K562 (cell line): ENCODE measurements at regions not wholly inside any gene's neighbourhood (a gene's known extent, or its start where the extent isn't known, plus 50 kb on each side); places are given as distances from the start of the nearest gene placed in this dataset.

Source experiments
- ATAC-seq: fragments of 200-7000 bp; cut with Tn5 transposase; 3 replicates; pipeline ENCODE4 v1.9.1; 2020; ENCODE audit warnings: moderate library complexity
- BruUV-seq: library from RNA; stranded (reverse); fragments of 400-500 nt; replicated peaks from 2 replicates; lab custom pipeline; 2021; lab: Mats Ljungman, UMichigan
- CTCF ChIA-PET: fragments of 300-600 bp; formaldehyde crosslinking; extraction: SDS; loops from one replicate; lab custom pipeline; 2021; ENCODE audit warnings: low intra/inter-chr PET ratio; lab: Yijun Ruan, JAX
- POLR2A ChIA-PET: fragments of 300-600, 350-650 bp; sonication (Branson Sonifier 250); formaldehyde crosslinking; extraction: SDS; loops from one replicate; lab custom pipeline; 2021; ENCODE audit warnings: antibody characterized with exemption, inconsistent platforms; lab: Yijun Ruan, JAX
- DNase-seq, 4 experiments: peaks; one replicate each; pipeline versions ENCODE4 v3.0.0 to v3.0.0-alpha.2; 2011 to 2018; ENCODE audit warnings: low spot score in 3 of 4, mixed read lengths in 3 of 4; ENCODE audit errors: extremely low read depth in 1 of 4
- FAIRE-seq: peaks from 2 replicates; lab custom pipeline; 2011; peaks lifted over from hg19 to GRCh38; lab: Jason Lieb, UNC
- H2AFZ ChIP-seq: 2 replicates; pipeline ENCODE4 v1.6.0; 2011; ENCODE audit warnings: low read depth, low read length, control low read depth, inconsistent platforms
- H3K27ac ChIP-seq: fragments of 200-600 bp; 3 replicates; pipeline ENCODE4 v1.8.0; 2011; ENCODE audit warnings: low read depth, mild to moderate bottlenecking, control low read depth, inconsistent platforms, low read length, moderate library complexity, mixed read lengths; ENCODE audit errors: extremely low read depth
- H3K27me3 ChIP-seq, 2 experiments: fragments of 300-600 bp in 1 of 2; 2 replicates in 1 of 2; 3 replicates in 1 of 2; pipeline versions ENCODE4 v1.6.0 to v1.8.0; 2011; ENCODE audit warnings: inconsistent platforms in 2 of 2, low read length in 2 of 2, mild to moderate bottlenecking in 1 of 2, mixed read lengths in 1 of 2, moderate library complexity in 1 of 2; ENCODE audit not compliant: control insufficient read depth in 2 of 2, insufficient read depth in 2 of 2
- H3K36me3 ChIP-seq: fragments of 300-600 bp; 3 replicates; pipeline ENCODE4 v1.8.0; 2011; ENCODE audit warnings: mild to moderate bottlenecking, low read length, inconsistent platforms; ENCODE audit not compliant: control insufficient read depth, insufficient read depth
- H3K4me1 ChIP-seq, 2 experiments: fragments of 200-600 bp in 1 of 2; replicated peaks in 1 of 2; 2 replicates in 1 of 2; 3 replicates in 1 of 2; pipeline versions ENCODE4 v1.5.1 to v1.8.0; 2011; ENCODE audit warnings: inconsistent platforms in 2 of 2, low read length in 2 of 2, mild to moderate bottlenecking in 1 of 2, mixed read lengths in 1 of 2, moderate library complexity in 1 of 2; ENCODE audit not compliant: control insufficient read depth in 2 of 2, insufficient read depth in 2 of 2
- H3K4me2 ChIP-seq: 2 replicates; pipeline ENCODE4 v1.6.1; 2011; ENCODE audit warnings: low read length, control low read depth, inconsistent platforms, mixed read lengths; ENCODE audit not compliant: insufficient read depth
- H3K4me3 ChIP-seq: fragments of 200-600 bp; sonication (generic), shearing (Covaris generic); 2 replicates; pipeline ENCODE4 v1.5.1; 2016; ENCODE audit warnings: control low read depth, inconsistent platforms
- H3K79me2 ChIP-seq: fragments of 200-600 bp; 3 replicates; pipeline ENCODE4 v1.8.0; 2011; ENCODE audit warnings: low read length, inconsistent platforms; ENCODE audit not compliant: control insufficient read depth, insufficient read depth
- H3K9ac ChIP-seq, 2 experiments: 2 replicates each; pipeline versions ENCODE4 v1.6.0 to v1.6.1; 2011; ENCODE audit warnings: low read depth in 2 of 2, low read length in 2 of 2, control low read depth in 1 of 2, inconsistent platforms in 1 of 2, mild to moderate bottlenecking in 1 of 2, mixed read lengths in 1 of 2; ENCODE audit not compliant: insufficient read depth in 1 of 2
- H3K9me1 ChIP-seq: one replicate; pipeline ENCODE4 v1.6.0; 2011; ENCODE audit warnings: inconsistent platforms, mild to moderate bottlenecking, low read length, moderate library complexity; ENCODE audit not compliant: control insufficient read depth, insufficient read depth
- H3K9me3 ChIP-seq: replicated peaks from 2 replicates; pipeline ENCODE4 v1.5.1; 2011; ENCODE audit warnings: low read depth, low read length, inconsistent platforms; ENCODE audit not compliant: control insufficient read depth, insufficient read depth
- H4K20me1 ChIP-seq: replicated peaks from 2 replicates; pipeline ENCODE4 v1.6.1; 2011; ENCODE audit warnings: low read length, inconsistent platforms, mixed read lengths; ENCODE audit not compliant: control insufficient read depth, insufficient read depth
- CBX5 ChIP-seq: IDR thresholded peaks from 2 replicates; pipeline ENCODE4 v1.6.1; 2014; ENCODE audit warnings: low read depth, borderline replicate concordance
- HMG20A ChIP-seq: fragments of 450-650 bp; formaldehyde crosslinking; conservative IDR thresholded peaks from 2 replicates; pipeline ENCODE4 v1.4.0; 2020; ENCODE audit warnings: mild to moderate bottlenecking, mixed read lengths
- LARP7 ChIP-seq: fragments of 450-650 bp; IDR thresholded peaks from 2 replicates; pipeline ENCODE4 v1.6.1; 2016
- MAFK ChIP-seq: IDR thresholded peaks from 2 replicates; pipeline ENCODE4 v1.6.1; 2011; ENCODE audit warnings: low read length, improper control_type of control experiment
- NFXL1 ChIP-seq: fragments of 450-650 bp; formaldehyde crosslinking; IDR thresholded peaks from 2 replicates; pipeline ENCODE4 v1.4.0; 2021; ENCODE audit warnings: mild to moderate bottlenecking
- PHTF2 ChIP-seq: fragments of 250-450 bp; sonication (Bioruptor Pico); IDR thresholded peaks from 2 replicates; pipeline ENCODE4 v1.5.0; 2021; ENCODE audit warnings: mild to moderate bottlenecking
- PPARD ChIP-seq: fragments of 250-450 bp; sonication (Bioruptor Pico); IDR thresholded peaks from 2 replicates; pipeline ENCODE4 v1.8.0; 2022; ENCODE audit warnings: inconsistent platforms, mild to moderate bottlenecking, moderate library complexity
- PURB ChIP-seq: sonication (generic); formaldehyde crosslinking; IDR thresholded peaks from 2 replicates; pipeline ENCODE4 v1.9.0; 2021; ENCODE audit warnings: low read depth, mild to moderate bottlenecking, missing genetic modification reagents
- ZNF175 ChIP-seq: fragments of 200-800 bp; sonication (Bioruptor generic); IDR thresholded peaks from 2 replicates; pipeline ENCODE4 v1.6.1; 2016; ENCODE audit warnings: low read depth, mild to moderate bottlenecking, missing genetic modification characterization, missing compliant biosample characterization
- ZNF23 ChIP-seq: fragments of 250-450 bp; sonication (Bioruptor Pico); IDR thresholded peaks from 2 replicates; pipeline ENCODE4 v1.4.0; 2020; ENCODE audit warnings: mild to moderate bottlenecking
- WGBS: fragments of 100-300 bp; shearing (Covaris generic); methylation state at CpG from one replicate; pipeline ENCODE4 v1.1.6; 2016; ENCODE audit warnings: low coverage, mixed read lengths; ENCODE audit not compliant: insufficient coverage; ENCODE audit errors: missing lambda C conversion rate; 5-methylcytosine and 5-hydroxymethylcytosine counted together
- in situ Hi-C: fragments of 300-500 bp; cut with MboI; formaldehyde crosslinking; loops from 4 replicates; pipeline ENCODE4 v1.15.0; 2018; ENCODE audit warnings: inconsistent platforms, mixed read lengths
- intact Hi-C: fragments of 100-400 bp; cut with micrococcal nuclease; formaldehyde crosslinking; loops from 2 replicates; pipeline ENCODE4 v1.14.2; 2022
- TF ChIP-seq, protein P1 (sequence below): fragments of 250-450 bp; sonication (Bioruptor Pico); IDR thresholded peaks from 2 replicates; pipeline ENCODE4 v1.8.0; 2021; ENCODE audit warnings: mild to moderate bottlenecking, moderate library complexity
- TF ChIP-seq, protein P2 (sequence below): fragments of 450-650 bp; formaldehyde crosslinking; IDR thresholded peaks from 2 replicates; pipeline ENCODE4 v1.4.0; 2020; ENCODE audit warnings: mild to moderate bottlenecking, moderate library complexity
- TF ChIP-seq, protein P3 (sequence below), 2 experiments: fragments of 450-650 bp in 1 of 2; sonication (generic) in 1 of 2; formaldehyde crosslinking in 1 of 2; IDR thresholded peaks in 1 of 2; conservative IDR thresholded peaks in 1 of 2; 2 replicates each; pipeline versions ENCODE4 v1.6.1 to v1.8.1; 2016 to 2023; ENCODE audit warnings: mild to moderate bottlenecking in 2 of 2, moderate library complexity in 2 of 2, inconsistent platforms in 1 of 2, missing genetic modification reagents in 1 of 2

DNA sequence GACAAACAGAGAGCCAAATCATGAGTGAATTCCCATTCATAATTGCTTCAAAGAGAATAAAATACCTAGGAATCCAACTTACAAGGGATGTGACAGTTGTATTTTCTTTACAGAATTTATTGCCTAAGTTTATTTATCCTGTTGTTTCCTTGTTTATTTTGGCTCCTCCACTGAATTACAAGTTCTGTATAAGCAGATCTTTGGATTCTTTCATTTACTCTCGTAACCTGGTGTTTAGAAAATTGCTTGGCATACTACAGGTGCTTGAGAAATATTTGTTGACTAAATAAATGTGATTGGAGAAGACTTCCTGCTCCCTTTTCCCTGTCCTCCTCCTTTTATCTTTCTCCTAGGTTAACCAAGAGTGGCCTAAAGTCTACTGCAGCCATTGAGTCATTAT lies 455.6 kb downstream of the TMEM38B start:
- no peak for TF ChIP-seq CBX5
- no peak for TF ChIP-seq LARP7
- no peak for TF ChIP-seq ZNF175 (CRISPR knock-in tag)
- TF ChIP-seq HMG20A (CRISPR knock-in tag), result no peak
- no peak for TF ChIP-seq MAFK
- no peak for TF ChIP-seq PHTF2 (CRISPR knock-in tag)
- TF ChIP-seq PPARD (CRISPR knock-in tag), result no peak
- TF ChIP-seq, protein P1, sequence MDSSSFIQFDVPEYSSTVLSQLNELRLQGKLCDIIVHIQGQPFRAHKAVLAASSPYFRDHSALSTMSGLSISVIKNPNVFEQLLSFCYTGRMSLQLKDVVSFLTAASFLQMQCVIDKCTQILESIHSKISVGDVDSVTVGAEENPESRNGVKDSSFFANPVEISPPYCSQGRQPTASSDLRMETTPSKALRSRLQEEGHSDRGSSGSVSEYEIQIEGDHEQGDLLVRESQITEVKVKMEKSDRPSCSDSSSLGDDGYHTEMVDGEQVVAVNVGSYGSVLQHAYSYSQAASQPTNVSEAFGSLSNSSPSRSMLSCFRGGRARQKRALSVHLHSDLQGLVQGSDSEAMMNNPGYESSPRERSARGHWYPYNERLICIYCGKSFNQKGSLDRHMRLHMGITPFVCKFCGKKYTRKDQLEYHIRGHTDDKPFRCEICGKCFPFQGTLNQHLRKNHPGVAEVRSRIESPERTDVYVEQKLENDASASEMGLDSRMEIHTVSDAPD (CRISPR knock-in tag), result no peak
- TF ChIP-seq ZNF23, result no peak
- no peak for TF ChIP-seq NFXL1 (CRISPR knock-in tag)
- no peak for TF ChIP-seq PURB
- TF ChIP-seq, protein P2, sequence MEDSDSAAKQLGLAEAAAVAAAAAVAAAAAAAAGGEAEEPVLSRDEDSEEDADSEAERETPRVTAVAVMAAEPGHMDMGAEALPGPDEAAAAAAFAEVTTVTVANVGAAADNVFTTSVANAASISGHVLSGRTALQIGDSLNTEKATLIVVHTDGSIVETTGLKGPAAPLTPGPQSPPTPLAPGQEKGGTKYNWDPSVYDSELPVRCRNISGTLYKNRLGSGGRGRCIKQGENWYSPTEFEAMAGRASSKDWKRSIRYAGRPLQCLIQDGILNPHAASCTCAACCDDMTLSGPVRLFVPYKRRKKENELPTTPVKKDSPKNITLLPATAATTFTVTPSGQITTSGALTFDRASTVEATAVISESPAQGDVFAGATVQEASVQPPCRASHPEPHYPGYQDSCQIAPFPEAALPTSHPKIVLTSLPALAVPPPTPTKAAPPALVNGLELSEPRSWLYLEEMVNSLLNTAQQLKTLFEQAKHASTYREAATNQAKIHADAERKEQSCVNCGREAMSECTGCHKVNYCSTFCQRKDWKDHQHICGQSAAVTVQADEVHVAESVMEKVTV (CRISPR knock-in tag), result no peak
- TF ChIP-seq, protein P3, sequence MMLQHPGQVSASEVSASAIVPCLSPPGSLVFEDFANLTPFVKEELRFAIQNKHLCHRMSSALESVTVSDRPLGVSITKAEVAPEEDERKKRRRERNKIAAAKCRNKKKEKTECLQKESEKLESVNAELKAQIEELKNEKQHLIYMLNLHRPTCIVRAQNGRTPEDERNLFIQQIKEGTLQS (IDR thresholded peaks at IDR 0.05), result no peak
- TF ChIP-seq, protein P3 (CRISPR knock-in tag; conservative IDR thresholded peaks at IDR 0.05), result no peak
- Histone ChIP-seq H3K27me3 (no peaks in the 10 kb centered on the region), H3K9me1 (no peaks in the 10 kb centered on the region), H4K20me1 (no peaks in the 10 kb centered on the region), H3K36me3 (no peaks in the 10 kb centered on the region), H3K4me3 (no peak overlapping the region), H3K79me2 (no peaks in the 10 kb centered on the region), H3K4me2 (no peak overlapping the region), H3K4me1 (no peaks in the 10 kb centered on the region), H2AFZ (no peak overlapping the region), H3K9me3 (no peaks in the 10 kb centered on the region), H3K27ac (no peak overlapping the region), H3K9ac (no peak overlapping the region)
- no peak for DNase-seq
- ChIA-PET POLR2A (no interaction called here), CTCF (no interaction called here)
- intact Hi-C loops, result no loop called here
- in situ Hi-C loops, result no loop called here
- no TSS peak for BruUV-seq
- 0% methylated on average over 1 of the region's 1 CpG for WGBS
- FAIRE-seq, result no peak
- ATAC-seq, result no peak
